BJ (cell line): ENCODE measurements at regions not wholly inside any gene's neighbourhood (a gene's known extent, or its start where the extent isn't known, plus 50 kb on each side); places are given as distances from the start of the nearest gene placed in this dataset.

Experiments used
- CTCF ChIA-PET: fragments of 350-600 bp; formaldehyde crosslinking; extraction: SDS; loops from one replicate; lab custom pipeline; 2021; ENCODE audit warnings: antibody characterized with exemption, inconsistent platforms; lab: Yijun Ruan, JAX
- POLR2A ChIA-PET: fragments of 300-600 bp; sonication (Branson Sonifier 250); formaldehyde crosslinking; extraction: SDS; loops from one replicate; lab custom pipeline; 2021; ENCODE audit warnings: antibody characterized with exemption; lab: Charles Lee
- DNase-seq: peaks from one replicate; pipeline ENCODE4 v3.0.0-alpha.2; 2011; ENCODE audit warnings: low read depth
- H3K27me3 ChIP-seq: 2 replicates; pipeline ENCODE4 v1.6.0; 2011; ENCODE audit warnings: low read length; ENCODE audit not compliant: control insufficient read depth, insufficient read depth
- H3K36me3 ChIP-seq: 2 replicates; pipeline ENCODE4 v1.5.1; 2011; ENCODE audit warnings: low read length; ENCODE audit not compliant: control insufficient read depth, insufficient read depth
- H3K4me3 ChIP-seq: 2 replicates; pipeline ENCODE4 v1.5.1; 2011; ENCODE audit warnings: low read depth, mild to moderate bottlenecking, control low read depth, low read length
- CTCF ChIP-seq: IDR thresholded peaks from 2 replicates; pipeline ENCODE4 v1.5.1; 2011; ENCODE audit warnings: low read depth, mild to moderate bottlenecking, control low read depth, inconsistent platforms, low read length, moderate library complexity; ENCODE audit not compliant: insufficient read depth

GRCh38 chr2:142786918-142787702 lies 90.4 kb upstream of the KYNU start:
- ChIA-PET CTCF (no interaction called here), POLR2A (no interaction called here)
- no peaks in the 10 kb centered on the region for H3K27me3 ChIP-seq
- no peak for DNase-seq
- H3K4me3 ChIP-seq = no peak overlapping the region
- H3K36me3 ChIP-seq = no peaks in the 10 kb centered on the region
- no peak for TF ChIP-seq CTCF

GRCh38 chr2:142782942-142783443 lies 94.5 kb upstream of the KYNU start:
- no peak for DNase-seq
- H3K36me3 ChIP-seq = no peaks in the 10 kb centered on the region
- no peak overlapping the region for H3K4me3 ChIP-seq
- TF ChIP-seq CTCF = no peak
- ChIA-PET CTCF (no interaction called here), POLR2A (no interaction called here)
- H3K27me3 ChIP-seq = no peaks in the 10 kb centered on the region

GRCh38 chr2:142781146-142781545 lies 96.3 kb upstream of the KYNU start:
- no peak for DNase-seq
- no peak for TF ChIP-seq CTCF
- H3K27me3 ChIP-seq = no peaks in the 10 kb centered on the region
- no peaks in the 10 kb centered on the region for H3K36me3 ChIP-seq
- H3K4me3 ChIP-seq = no peak overlapping the region
- POLR2A ChIA-PET = no interaction called here
- CTCF ChIA-PET = interaction anchor here (1.0 kb wide), 1 partner anchor 18 kb away, joined by 3 read pairs; no protein-coding TSS in a partner anchor

GRCh38 chr2:142778289-142778688 lies 99.2 kb upstream of the KYNU start:
- Histone ChIP-seq H3K36me3 (no peaks in the 10 kb centered on the region), H3K27me3 (no peaks in the 10 kb centered on the region), H3K4me3 (no peak overlapping the region)
- POLR2A ChIA-PET = no interaction called here
- TF ChIP-seq CTCF = no peak
- CTCF ChIA-PET = interaction anchor here (0.5 to 1.0 kb wide), 2 partner anchors 21 to 352 kb away, joined by 3 to 4 read pairs; no protein-coding TSS in a partner anchor
- no peak for DNase-seq

- no peak for DNase-seq
- CTCF ChIA-PET = interaction anchor here (0.5 kb wide), 1 partner anchor 351 kb away, joined by 3 read pairs; no protein-coding TSS in a partner anchor
- Histone ChIP-seq H3K27me3 (no peaks in the 10 kb centered on the region), H3K36me3 (no peaks in the 10 kb centered on the region), H3K4me3 (no peak overlapping the region)
- no peak for TF ChIP-seq CTCF
- POLR2A ChIA-PET = no interaction called here
Observed at GRCh38 chr2:142777742-142778141, 99.7 kb upstream of the KYNU start.
